Neural cell (in vitro differentiated cells): ENCODE measurements at regions not wholly inside any gene's neighbourhood (a gene's known extent, or its start where the extent isn't known, plus 50 kb on each side); places are given as distances from the start of the nearest gene placed in this dataset.

Experiments used
- H2AFZ ChIP-seq: fragments of 200-600, 300-800 bp; sonication (generic), shearing (Covaris generic); 2 replicates; pipeline ENCODE4 v1.6.0; 2014; ENCODE audit warnings: low read depth, mild to moderate bottlenecking, antibody characterized with exemption, low read length, moderate library complexity
- H3F3A ChIP-seq: fragments of 200-600 bp; shearing (Covaris generic); 2 replicates; pipeline ENCODE4 v1.6.1; 2016; ENCODE audit warnings: mild to moderate bottlenecking, moderate library complexity, mixed read lengths, antibody characterized with exemption, low read length; ENCODE audit not compliant: insufficient read depth, poor library complexity, severe bottlenecking
- H3K27ac ChIP-seq: fragments of 200-600, 300-800 bp; sonication (generic), shearing (Covaris generic); 2 replicates; pipeline ENCODE4 v1.5.1; 2014; ENCODE audit warnings: mild to moderate bottlenecking, low read length, moderate library complexity
- H3K27me3 ChIP-seq: fragments of 300-800, 200-600 bp; sonication (generic), shearing (Covaris generic); 2 replicates; pipeline ENCODE4 v1.6.0; 2014; ENCODE audit warnings: mild to moderate bottlenecking, low read depth, low read length, moderate library complexity; ENCODE audit not compliant: insufficient read depth
- H3K36me3 ChIP-seq: fragments of 300-800, 200-600 bp; sonication (generic), shearing (Covaris generic); 2 replicates; pipeline ENCODE4 v1.5.1; 2014; ENCODE audit warnings: mild to moderate bottlenecking, antibody characterized with exemption, low read length, moderate library complexity; ENCODE audit not compliant: insufficient read depth
- H3K4me2 ChIP-seq: fragments of 300-800, 200-600 bp; sonication (generic), shearing (Covaris generic); 2 replicates; pipeline ENCODE4 v1.6.0; 2014; ENCODE audit warnings: mild to moderate bottlenecking, low read length
- H3K4me3 ChIP-seq: fragments of 300-800, 200-600 bp; sonication (generic), shearing (Covaris generic); 2 replicates; pipeline ENCODE4 v1.5.1; 2014; ENCODE audit warnings: mild to moderate bottlenecking, low read length, moderate library complexity
- H3K79me2 ChIP-seq: fragments of 200-600 bp; shearing (Covaris generic); replicated peaks from 2 replicates; pipeline ENCODE4 v1.6.0; 2014; ENCODE audit warnings: mild to moderate bottlenecking, low read length, moderate library complexity; ENCODE audit not compliant: insufficient read depth
- H3K9ac ChIP-seq: fragments of 300-800, 200-600 bp; sonication (generic), shearing (Covaris generic); 2 replicates; pipeline ENCODE4 v1.6.1; 2016; ENCODE audit warnings: mild to moderate bottlenecking, low read length, mixed read lengths
- H3K9me2 ChIP-seq: fragments of 200-600 bp; shearing (Covaris generic); 2 replicates; pipeline ENCODE4 v1.6.1; 2016; ENCODE audit warnings: mild to moderate bottlenecking, low read length, mixed read lengths; ENCODE audit not compliant: insufficient read depth
- H3K9me3 ChIP-seq: fragments of 200-600, 300-800 bp; sonication (generic), shearing (Covaris generic); 2 replicates; pipeline ENCODE4 v1.6.1; 2016; ENCODE audit warnings: mild to moderate bottlenecking, mixed run types, low read length, moderate library complexity, mixed read lengths
- H4K20me1 ChIP-seq: fragments of 200-600 bp; shearing (Covaris generic); 2 replicates; pipeline ENCODE4 v1.6.1; 2016; ENCODE audit warnings: mild to moderate bottlenecking, mixed run types; ENCODE audit not compliant: insufficient read depth
- EP300 ChIP-seq: fragments of 450-650 bp; conservative IDR thresholded peaks from 2 replicates; pipeline ENCODE4 v1.6.1; 2014; ENCODE audit warnings: antibody characterized with exemption, mild to moderate bottlenecking, moderate library complexity; ENCODE audit not compliant: poor library complexity, severe bottlenecking
- EZH2 ChIP-seq: fragments of 200-600, 300-800 bp; shearing (Covaris generic), sonication (generic); IDR thresholded peaks from 2 replicates; pipeline ENCODE4 v1.6.1; 2014; ENCODE audit warnings: antibody characterized with exemption, low read length, borderline replicate concordance, mild to moderate bottlenecking; ENCODE audit not compliant: insufficient read depth, poor library complexity, severe bottlenecking
- MXI1 ChIP-seq: fragments of 450-650 bp; conservative IDR thresholded peaks from 2 replicates; pipeline ENCODE4 v1.6.1; 2014; ENCODE audit warnings: antibody characterized with exemption, mild to moderate bottlenecking; ENCODE audit not compliant: poor library complexity, severe bottlenecking
- POLR2AphosphoS5 ChIP-seq: IDR thresholded peaks from 2 replicates; pipeline ENCODE4 v1.6.1; 2012
- RAD21 ChIP-seq: fragments of 450-650 bp; conservative IDR thresholded peaks from 2 replicates; pipeline ENCODE4 v1.6.1; 2014; ENCODE audit warnings: antibody characterized with exemption, mild to moderate bottlenecking, moderate library complexity
- SMC3 ChIP-seq: fragments of 450-650 bp; conservative IDR thresholded peaks from 2 replicates; pipeline ENCODE4 v1.6.1; 2014; ENCODE audit warnings: antibody characterized with exemption, mild to moderate bottlenecking, moderate library complexity; ENCODE audit not compliant: poor library complexity
- TAF1 ChIP-seq: IDR thresholded peaks from 2 replicates; pipeline ENCODE4 v1.6.1; 2012; ENCODE audit warnings: low read depth
- TF ChIP-seq, protein P1 (sequence below): IDR thresholded peaks from 2 replicates; pipeline ENCODE4 v1.6.1; 2012; ENCODE audit warnings: borderline replicate concordance
- TF ChIP-seq, protein P2 (sequence below): fragments of 450-650 bp; IDR thresholded peaks from 2 replicates; pipeline ENCODE4 v1.5.1; 2014; ENCODE audit warnings: antibody characterized with exemption, mild to moderate bottlenecking, moderate library complexity; ENCODE audit not compliant: poor library complexity, severe bottlenecking

DNA sequence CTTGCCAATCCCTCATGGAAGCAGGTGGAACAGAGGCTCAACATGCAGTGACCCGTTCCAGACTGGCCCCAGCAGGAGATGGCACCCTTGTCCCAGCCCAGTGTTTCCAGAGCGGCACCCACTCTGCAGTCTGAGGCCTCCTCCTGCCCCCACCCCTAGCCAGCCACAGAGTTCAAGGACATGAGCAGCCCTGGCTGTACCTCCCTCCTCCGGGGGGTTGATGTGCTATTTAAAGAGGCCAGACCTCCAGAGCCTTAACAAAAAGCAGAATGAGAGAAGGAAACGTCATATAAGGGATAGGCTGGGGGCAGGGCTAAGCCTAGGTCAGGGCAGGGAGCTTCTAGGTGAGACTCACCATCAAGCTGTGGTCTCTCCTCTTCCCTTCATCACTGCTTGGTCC, 115.7 kb upstream of the NANOS1 start:
- Histone ChIP-seq H2AFZ (no peak overlapping the region), H3F3A (no peaks in the 10 kb centered on the region), H3K4me3 (no peak overlapping the region), H4K20me1 (no peaks in the 10 kb centered on the region), H3K4me2 (no peak overlapping the region), H3K9me3 (no peaks in the 10 kb centered on the region), H3K9me2 (no peaks in the 10 kb centered on the region), H3K9ac (no peak overlapping the region), H3K27ac (no peak overlapping the region), H3K36me3 (no peaks in the 10 kb centered on the region), H3K79me2 (no peaks in the 10 kb centered on the region), H3K27me3 (no peaks in the 10 kb centered on the region)
- TF ChIP-seq TAF1, result no peak
- TF ChIP-seq POLR2AphosphoS5, result no peak
- TF ChIP-seq EP300, result no peak
- TF ChIP-seq, protein P1, sequence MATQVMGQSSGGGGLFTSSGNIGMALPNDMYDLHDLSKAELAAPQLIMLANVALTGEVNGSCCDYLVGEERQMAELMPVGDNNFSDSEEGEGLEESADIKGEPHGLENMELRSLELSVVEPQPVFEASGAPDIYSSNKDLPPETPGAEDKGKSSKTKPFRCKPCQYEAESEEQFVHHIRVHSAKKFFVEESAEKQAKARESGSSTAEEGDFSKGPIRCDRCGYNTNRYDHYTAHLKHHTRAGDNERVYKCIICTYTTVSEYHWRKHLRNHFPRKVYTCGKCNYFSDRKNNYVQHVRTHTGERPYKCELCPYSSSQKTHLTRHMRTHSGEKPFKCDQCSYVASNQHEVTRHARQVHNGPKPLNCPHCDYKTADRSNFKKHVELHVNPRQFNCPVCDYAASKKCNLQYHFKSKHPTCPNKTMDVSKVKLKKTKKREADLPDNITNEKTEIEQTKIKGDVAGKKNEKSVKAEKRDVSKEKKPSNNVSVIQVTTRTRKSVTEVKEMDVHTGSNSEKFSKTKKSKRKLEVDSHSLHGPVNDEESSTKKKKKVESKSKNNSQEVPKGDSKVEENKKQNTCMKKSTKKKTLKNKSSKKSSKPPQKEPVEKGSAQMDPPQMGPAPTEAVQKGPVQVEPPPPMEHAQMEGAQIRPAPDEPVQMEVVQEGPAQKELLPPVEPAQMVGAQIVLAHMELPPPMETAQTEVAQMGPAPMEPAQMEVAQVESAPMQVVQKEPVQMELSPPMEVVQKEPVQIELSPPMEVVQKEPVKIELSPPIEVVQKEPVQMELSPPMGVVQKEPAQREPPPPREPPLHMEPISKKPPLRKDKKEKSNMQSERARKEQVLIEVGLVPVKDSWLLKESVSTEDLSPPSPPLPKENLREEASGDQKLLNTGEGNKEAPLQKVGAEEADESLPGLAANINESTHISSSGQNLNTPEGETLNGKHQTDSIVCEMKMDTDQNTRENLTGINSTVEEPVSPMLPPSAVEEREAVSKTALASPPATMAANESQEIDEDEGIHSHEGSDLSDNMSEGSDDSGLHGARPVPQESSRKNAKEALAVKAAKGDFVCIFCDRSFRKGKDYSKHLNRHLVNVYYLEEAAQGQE, result no peak
- no peak for TF ChIP-seq RAD21
- TF ChIP-seq EZH2, result no peak
- TF ChIP-seq MXI1, result no peak
- TF ChIP-seq, protein P2, sequence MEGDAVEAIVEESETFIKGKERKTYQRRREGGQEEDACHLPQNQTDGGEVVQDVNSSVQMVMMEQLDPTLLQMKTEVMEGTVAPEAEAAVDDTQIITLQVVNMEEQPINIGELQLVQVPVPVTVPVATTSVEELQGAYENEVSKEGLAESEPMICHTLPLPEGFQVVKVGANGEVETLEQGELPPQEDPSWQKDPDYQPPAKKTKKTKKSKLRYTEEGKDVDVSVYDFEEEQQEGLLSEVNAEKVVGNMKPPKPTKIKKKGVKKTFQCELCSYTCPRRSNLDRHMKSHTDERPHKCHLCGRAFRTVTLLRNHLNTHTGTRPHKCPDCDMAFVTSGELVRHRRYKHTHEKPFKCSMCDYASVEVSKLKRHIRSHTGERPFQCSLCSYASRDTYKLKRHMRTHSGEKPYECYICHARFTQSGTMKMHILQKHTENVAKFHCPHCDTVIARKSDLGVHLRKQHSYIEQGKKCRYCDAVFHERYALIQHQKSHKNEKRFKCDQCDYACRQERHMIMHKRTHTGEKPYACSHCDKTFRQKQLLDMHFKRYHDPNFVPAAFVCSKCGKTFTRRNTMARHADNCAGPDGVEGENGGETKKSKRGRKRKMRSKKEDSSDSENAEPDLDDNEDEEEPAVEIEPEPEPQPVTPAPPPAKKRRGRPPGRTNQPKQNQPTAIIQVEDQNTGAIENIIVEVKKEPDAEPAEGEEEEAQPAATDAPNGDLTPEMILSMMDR, result no peak
- TF ChIP-seq SMC3, result no peak

DNA sequence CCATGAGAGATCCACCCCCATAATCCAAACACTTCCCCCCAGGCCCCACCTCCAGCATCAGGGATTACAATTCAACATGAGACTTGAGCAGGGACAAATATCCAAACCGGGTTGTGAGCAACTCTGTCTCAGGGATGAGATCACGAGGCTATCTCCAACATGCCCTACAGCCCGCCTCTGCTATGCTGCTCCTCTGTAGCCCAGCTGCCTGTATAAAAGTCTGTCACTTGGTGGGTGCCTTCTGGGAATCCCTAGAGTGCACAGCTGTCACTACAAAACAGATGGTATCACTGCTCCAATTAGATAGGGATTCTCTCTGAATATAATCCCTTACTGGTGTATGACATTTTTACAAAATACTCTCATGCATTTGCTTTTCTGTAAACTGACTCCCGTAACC, 114.9 kb upstream of the NANOS1 start:
- H3K4me3 ChIP-seq, result no peak overlapping the region
- H3K9me2 ChIP-seq, result no peaks in the 10 kb centered on the region
- no peaks in the 10 kb centered on the region for H3K9me3 ChIP-seq
- no peak overlapping the region for H3K27ac ChIP-seq
- H3K36me3 ChIP-seq, result no peaks in the 10 kb centered on the region
- H3K79me2 ChIP-seq, result no peaks in the 10 kb centered on the region
- H2AFZ ChIP-seq, result no peak overlapping the region
- TF ChIP-seq, protein P1, result no peak
- no peak for TF ChIP-seq SMC3
- no peak for TF ChIP-seq EZH2
- H3K9ac ChIP-seq, result no peak overlapping the region
- no peaks in the 10 kb centered on the region for H4K20me1 ChIP-seq
- H3F3A ChIP-seq, result no peaks in the 10 kb centered on the region
- H3K27me3 ChIP-seq, result no peaks in the 10 kb centered on the region
- no peak overlapping the region for H3K4me2 ChIP-seq
